ENCODE measurements at regions not wholly inside any gene's neighbourhood (a gene's known extent, or its start where the extent isn't known, plus 50 kb on each side); places are given as distances from the start of the nearest gene placed in this dataset.

DNA sequence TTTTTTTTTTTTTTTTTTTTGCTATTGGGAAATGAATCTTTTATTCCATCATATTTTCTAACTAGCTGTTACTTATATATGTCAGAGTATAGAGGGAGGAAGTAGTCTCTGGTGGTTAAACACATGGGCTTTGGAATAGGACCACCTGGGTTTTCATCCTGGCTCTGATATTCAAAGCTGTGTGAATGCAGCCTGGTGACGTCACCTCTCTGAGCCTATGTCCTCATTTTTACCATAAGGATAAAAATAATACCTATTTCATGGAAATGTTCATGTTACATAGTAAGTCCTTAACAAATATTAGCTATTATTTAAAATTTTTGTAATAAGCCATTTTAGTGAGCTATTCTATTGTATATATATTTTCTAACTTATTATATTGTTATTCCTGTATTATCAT, 58.8 kb upstream of the TOX2 start:
- TF ChIP-seq, protein P1, sequence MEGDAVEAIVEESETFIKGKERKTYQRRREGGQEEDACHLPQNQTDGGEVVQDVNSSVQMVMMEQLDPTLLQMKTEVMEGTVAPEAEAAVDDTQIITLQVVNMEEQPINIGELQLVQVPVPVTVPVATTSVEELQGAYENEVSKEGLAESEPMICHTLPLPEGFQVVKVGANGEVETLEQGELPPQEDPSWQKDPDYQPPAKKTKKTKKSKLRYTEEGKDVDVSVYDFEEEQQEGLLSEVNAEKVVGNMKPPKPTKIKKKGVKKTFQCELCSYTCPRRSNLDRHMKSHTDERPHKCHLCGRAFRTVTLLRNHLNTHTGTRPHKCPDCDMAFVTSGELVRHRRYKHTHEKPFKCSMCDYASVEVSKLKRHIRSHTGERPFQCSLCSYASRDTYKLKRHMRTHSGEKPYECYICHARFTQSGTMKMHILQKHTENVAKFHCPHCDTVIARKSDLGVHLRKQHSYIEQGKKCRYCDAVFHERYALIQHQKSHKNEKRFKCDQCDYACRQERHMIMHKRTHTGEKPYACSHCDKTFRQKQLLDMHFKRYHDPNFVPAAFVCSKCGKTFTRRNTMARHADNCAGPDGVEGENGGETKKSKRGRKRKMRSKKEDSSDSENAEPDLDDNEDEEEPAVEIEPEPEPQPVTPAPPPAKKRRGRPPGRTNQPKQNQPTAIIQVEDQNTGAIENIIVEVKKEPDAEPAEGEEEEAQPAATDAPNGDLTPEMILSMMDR (conservative IDR thresholded peaks at IDR 0.05; ENCODE audit: low read length): no peak
- no peak for TF ChIP-seq EZH2phosphoT487 (IDR thresholded peaks at IDR 0.05; ENCODE audit: borderline replicate concordance, low read depth, low read length)

All from OCI-LY7 (cell line).